ENCODE measurements at regions not wholly inside any gene's neighbourhood (a gene's known extent, or its start where the extent isn't known, plus 50 kb on each side); places are given as distances from the start of the nearest gene placed in this dataset.
A peak's percentile ranks its signal among the peaks of the same experiment; 100 is the strongest.
"Not testable (repeated sequence)": the region's sequence is repeated elsewhere in the genome, so short reads cannot be mapped to it uniquely, and the experiment has no call there.

GRCh38 chr12:94916663-94917062, 86.8 kb downstream of the NDUFA12 start:
- TF ChIP-seq, protein P1, sequence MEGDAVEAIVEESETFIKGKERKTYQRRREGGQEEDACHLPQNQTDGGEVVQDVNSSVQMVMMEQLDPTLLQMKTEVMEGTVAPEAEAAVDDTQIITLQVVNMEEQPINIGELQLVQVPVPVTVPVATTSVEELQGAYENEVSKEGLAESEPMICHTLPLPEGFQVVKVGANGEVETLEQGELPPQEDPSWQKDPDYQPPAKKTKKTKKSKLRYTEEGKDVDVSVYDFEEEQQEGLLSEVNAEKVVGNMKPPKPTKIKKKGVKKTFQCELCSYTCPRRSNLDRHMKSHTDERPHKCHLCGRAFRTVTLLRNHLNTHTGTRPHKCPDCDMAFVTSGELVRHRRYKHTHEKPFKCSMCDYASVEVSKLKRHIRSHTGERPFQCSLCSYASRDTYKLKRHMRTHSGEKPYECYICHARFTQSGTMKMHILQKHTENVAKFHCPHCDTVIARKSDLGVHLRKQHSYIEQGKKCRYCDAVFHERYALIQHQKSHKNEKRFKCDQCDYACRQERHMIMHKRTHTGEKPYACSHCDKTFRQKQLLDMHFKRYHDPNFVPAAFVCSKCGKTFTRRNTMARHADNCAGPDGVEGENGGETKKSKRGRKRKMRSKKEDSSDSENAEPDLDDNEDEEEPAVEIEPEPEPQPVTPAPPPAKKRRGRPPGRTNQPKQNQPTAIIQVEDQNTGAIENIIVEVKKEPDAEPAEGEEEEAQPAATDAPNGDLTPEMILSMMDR (IDR thresholded peaks at IDR 0.05; ENCODE audit: extremely low read depth, insufficient read depth, missing control alignments), result no peak
- no peak for DNase-seq (ENCODE audit: low spot score)
- in situ Hi-C loops (cut with MboI; ENCODE audit: low pct_unique_long_range_greater_than_20kb, low sequenced_read_pairs, unreplicated experiment), result no loop called here

GRCh38 chr12:94909663-94910062, 93.8 kb downstream of the NDUFA12 start:
- TF ChIP-seq, protein P1 (IDR thresholded peaks at IDR 0.05; ENCODE audit: extremely low read depth, insufficient read depth, missing control alignments), result no peak
- in situ Hi-C loops (cut with MboI; ENCODE audit: low pct_unique_long_range_greater_than_20kb, low sequenced_read_pairs, unreplicated experiment), result no loop called here
- DNase-seq (ENCODE audit: low spot score), result no peak

DNA sequence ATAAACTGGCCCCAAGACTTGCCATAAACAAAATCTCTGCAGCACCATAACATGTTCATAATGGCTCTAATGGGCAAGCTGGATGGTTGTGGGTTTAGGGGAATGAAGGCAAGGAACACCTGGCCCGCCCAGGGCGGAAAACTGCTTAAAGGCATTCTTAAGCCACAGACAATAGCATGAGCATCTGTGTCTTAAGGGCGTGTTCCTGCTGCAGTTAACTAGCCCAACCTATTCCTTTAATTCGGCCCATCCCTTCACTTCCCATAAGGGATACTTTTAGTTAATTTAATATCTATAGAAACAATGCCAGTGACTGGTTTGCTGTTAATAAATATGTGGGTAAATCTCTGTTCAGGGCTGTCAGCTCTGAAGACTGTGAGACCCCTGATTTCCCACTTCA, 97.7 kb downstream of the NDUFA12 start:
- DNase-seq (ENCODE audit: low spot score); in situ Hi-C loops (cut with MboI; ENCODE audit: low pct_unique_long_range_greater_than_20kb, low sequenced_read_pairs, unreplicated experiment): not testable (repeated sequence)

- in situ Hi-C loops (cut with MboI; ENCODE audit: low pct_unique_long_range_greater_than_20kb, low sequenced_read_pairs, unreplicated experiment), result no loop called here
- no peak for DNase-seq (ENCODE audit: low spot score)
- TF ChIP-seq, protein P1 (IDR thresholded peaks at IDR 0.05; ENCODE audit: extremely low read depth, insufficient read depth, missing control alignments), result no peak
These were observed 103.0 kb downstream of the NDUFA12 start for GRCh38 chr12:94900496-94900895.

GRCh38 chr12:94898388-94898787, 105.1 kb downstream of the NDUFA12 start:
- in situ Hi-C loops (cut with MboI; ENCODE audit: low pct_unique_long_range_greater_than_20kb, low sequenced_read_pairs, unreplicated experiment), result loop anchor here (25.0 kb wide), 1 partner anchor 336 kb away; no protein-coding TSS in a partner anchor
- DNase-seq (ENCODE audit: low spot score), result no peak
- TF ChIP-seq, protein P1 (IDR thresholded peaks at IDR 0.05; ENCODE audit: extremely low read depth, insufficient read depth, missing control alignments), result peak; percentile 11

- no peak for DNase-seq (ENCODE audit: low spot score)
- in situ Hi-C loops (cut with MboI; ENCODE audit: low pct_unique_long_range_greater_than_20kb, low sequenced_read_pairs, unreplicated experiment), result loop anchor here (25.0 kb wide), 1 partner anchor 330 kb away; no protein-coding TSS in a partner anchor
- TF ChIP-seq, protein P1 (IDR thresholded peaks at IDR 0.05; ENCODE audit: extremely low read depth, insufficient read depth, missing control alignments), result no peak
These were observed 110.8 kb downstream of the NDUFA12 start for GRCh38 chr12:94892544-94893267.

DNA sequence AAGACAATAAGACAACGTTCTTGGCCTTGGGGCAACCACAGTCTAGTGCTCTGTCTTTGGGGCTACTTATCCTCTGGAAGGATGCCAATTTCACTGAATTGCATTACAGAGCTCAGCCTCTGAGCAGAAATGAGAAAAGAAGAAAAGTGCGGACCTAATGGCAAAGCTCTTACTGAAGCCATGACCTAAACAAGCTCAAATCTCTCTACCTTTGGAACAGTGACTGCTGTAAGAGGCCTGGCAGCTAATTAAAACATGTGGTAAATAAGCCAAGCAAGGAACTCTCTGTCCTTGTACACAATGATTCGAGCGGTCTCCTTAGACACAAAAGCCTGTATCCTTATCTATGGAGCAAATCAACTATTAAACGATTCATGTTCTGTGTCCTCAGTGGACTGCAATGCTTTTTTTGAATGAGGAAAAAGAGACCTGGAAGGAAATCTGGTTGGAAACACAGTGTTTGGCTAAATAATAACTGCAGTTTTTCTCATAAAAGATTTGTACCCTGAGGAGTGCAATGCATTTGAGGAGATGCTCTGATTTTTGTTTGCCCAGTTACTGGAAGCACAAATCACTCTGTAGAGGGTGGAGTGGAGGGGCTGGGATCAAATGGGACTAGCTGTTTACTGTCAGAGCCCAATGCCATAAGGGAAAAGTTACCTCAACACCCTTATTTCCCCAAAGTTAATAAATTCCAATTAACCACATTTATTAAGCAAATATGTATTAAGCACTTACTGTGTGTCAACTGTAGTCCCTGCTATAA, 113.9 kb downstream of the NDUFA12 start:
- no peak for DNase-seq (ENCODE audit: low spot score)
- in situ Hi-C loops (cut with MboI; ENCODE audit: low pct_unique_long_range_greater_than_20kb, low sequenced_read_pairs, unreplicated experiment), result loop anchor here (25.0 kb wide), 1 partner anchor 327 kb away; no protein-coding TSS in a partner anchor
- TF ChIP-seq, protein P1 (IDR thresholded peaks at IDR 0.05; ENCODE audit: extremely low read depth, insufficient read depth, missing control alignments), result no peak

Measured in GM13977 (cell line).